ENCODE measurements at regions not wholly inside any gene's neighbourhood (a gene's known extent, or its start where the extent isn't known, plus 50 kb on each side); places are given as distances from the start of the nearest gene placed in this dataset.

- 50% methylated on average over 4 of the region's 4 CpGs for WGBS (ENCODE audit: low lambda C conversion rate)
- intact Hi-C loops (cut with micrococcal nuclease; ENCODE audit: unreplicated experiment) (no loop called here), in situ Hi-C loops (cut with HindIII; ENCODE audit: extremely low pct_ligation_motif_present, low pct_unique_long_range_greater_than_20kb) (loop anchor here (10.0 kb wide), 1 partner anchor 333 kb away; no protein-coding TSS in a partner anchor)
- ATAC-seq = no peak
- CTCF ChIA-PET (ENCODE audit: low intra/inter-chr PET ratio, low total read pairs) = no interaction called here
- H3K4me1 ChIP-seq (ENCODE audit: insufficient read depth, low read length) = no peaks in the 10 kb centered on the region
- no peaks in the 10 kb centered on the region for H3K79me2 ChIP-seq (ENCODE audit: insufficient read depth, low read length)
- no TSS peak for BruUV-seq (replicated peaks)
- H3K4me3 ChIP-seq (replicated peaks in 1 of 3; ENCODE audit: insufficient read depth in 1 of 3, low read depth in 2 of 3, low read length in 3 of 3) = no peak overlapping the region
- H3K27ac ChIP-seq (ENCODE audit: extremely low read length, insufficient read depth, low read length) = no peak overlapping the region
- H3K4me2 ChIP-seq (ENCODE audit: low read depth, low read length) = no peak overlapping the region
- POLR2A ChIA-PET = no interaction called here
- 0 out of 5 replicates have a peak, but pooled peaks cover 0 to 9% of the 10 kb centered on the region in 2 experiments for H3K27me3 ChIP-seq (ENCODE audit: control insufficient read depth in 1 of 2, insufficient read depth in 2 of 2, low read length in 2 of 2)
- no peak for DNase-seq (ENCODE audit: low spot score)
- 0 out of 2 replicates have a peak, but pooled peaks cover under 1% of the 10 kb centered on the region for H3K9me3 ChIP-seq (ENCODE audit: low read length)
- H3K36me3 ChIP-seq (replicated peaks in 1 of 2; ENCODE audit: control insufficient read depth in 1 of 2, insufficient read depth in 2 of 2, low read length in 2 of 2) = no peaks in the 10 kb centered on the region
- FAIRE-seq = no peak
- no peak overlapping the region for H2AFZ ChIP-seq (ENCODE audit: low read length)
- no peak overlapping the region for H3K9ac ChIP-seq (ENCODE audit: insufficient read depth, low read depth, low read length)
- no peaks in the 10 kb centered on the region for H4K20me1 ChIP-seq (ENCODE audit: insufficient read depth, low read length)
- TF ChIP-seq ZNF101 (CRISPR knock-in tag; IDR thresholded peaks at IDR 0.05; ENCODE audit: borderline replicate concordance, low read depth) (no peak), ZNF570 (CRISPR knock-in tag; IDR thresholded peaks at IDR 0.05; ENCODE audit: borderline replicate concordance) (no peak), ZNF383 (CRISPR knock-in tag; IDR thresholded peaks at IDR 0.05; ENCODE audit: borderline replicate concordance) (no peak), NR0B2 (CRISPR knock-in tag; IDR thresholded peaks at IDR 0.05) (no peak), ZBTB4 (CRISPR knock-in tag; IDR thresholded peaks at IDR 0.05; ENCODE audit: borderline replicate concordance) (no peak), SETDB1 (CRISPR knock-in tag; IDR thresholded peaks at IDR 0.05; ENCODE audit: borderline replicate concordance) (no peak), SP4 (CRISPR knock-in tag; IDR thresholded peaks at IDR 0.05) (no peak), MEF2D (CRISPR knock-in tag; IDR thresholded peaks at IDR 0.05) (no peak), PRDM15 (CRISPR knock-in tag; IDR thresholded peaks at IDR 0.05) (no peak), MBNL3 (CRISPR knock-in tag; conservative IDR thresholded peaks at IDR 0.05) (no peak), RNF219 (CRISPR knock-in tag; IDR thresholded peaks at IDR 0.05) (no peak), ATF1 (CRISPR knock-in tag; IDR thresholded peaks at IDR 0.05) (no peak), ZNF513 (CRISPR knock-in tag; conservative IDR thresholded peaks at IDR 0.05) (no peak)
These were observed 112.8 kb upstream of the PPP2R2D start for GRCh38 chr10:131787961-131788360.
